K562 (cell line): ENCODE measurements at regions not wholly inside any gene's neighbourhood (a gene's known extent, or its start where the extent isn't known, plus 50 kb on each side); places are given as distances from the start of the nearest gene placed in this dataset.

Experiments used
- ATAC-seq: fragments of 200-7000 bp; cut with Tn5 transposase; 3 replicates; pipeline ENCODE4 v1.9.1; 2020; ENCODE audit warnings: moderate library complexity
- BruUV-seq: library from RNA; stranded (reverse); fragments of 400-500 nt; replicated peaks from 2 replicates; lab custom pipeline; 2021; lab: Mats Ljungman, UMichigan
- CTCF ChIA-PET: fragments of 300-600 bp; formaldehyde crosslinking; extraction: SDS; loops from one replicate; lab custom pipeline; 2021; ENCODE audit warnings: low intra/inter-chr PET ratio; lab: Yijun Ruan, JAX
- POLR2A ChIA-PET: fragments of 300-600, 350-650 bp; sonication (Branson Sonifier 250); formaldehyde crosslinking; extraction: SDS; loops from one replicate; lab custom pipeline; 2021; ENCODE audit warnings: antibody characterized with exemption, inconsistent platforms; lab: Yijun Ruan, JAX
- DNase-seq, 4 experiments: peaks; one replicate each; pipeline versions ENCODE4 v3.0.0 to v3.0.0-alpha.2; 2011 to 2018; ENCODE audit warnings: low spot score in 3 of 4, mixed read lengths in 3 of 4; ENCODE audit errors: extremely low read depth in 1 of 4
- FAIRE-seq: peaks from 2 replicates; lab custom pipeline; 2011; peaks lifted over from hg19 to GRCh38; lab: Jason Lieb, UNC
- H2AFZ ChIP-seq: 2 replicates; pipeline ENCODE4 v1.6.0; 2011; ENCODE audit warnings: low read depth, low read length, control low read depth, inconsistent platforms
- H3K27ac ChIP-seq: fragments of 200-600 bp; 3 replicates; pipeline ENCODE4 v1.8.0; 2011; ENCODE audit warnings: low read depth, mild to moderate bottlenecking, control low read depth, inconsistent platforms, low read length, moderate library complexity, mixed read lengths; ENCODE audit errors: extremely low read depth
- H3K27me3 ChIP-seq, 2 experiments: fragments of 300-600 bp in 1 of 2; 2 replicates in 1 of 2; 3 replicates in 1 of 2; pipeline versions ENCODE4 v1.6.0 to v1.8.0; 2011; ENCODE audit warnings: inconsistent platforms in 2 of 2, low read length in 2 of 2, mild to moderate bottlenecking in 1 of 2, mixed read lengths in 1 of 2, moderate library complexity in 1 of 2; ENCODE audit not compliant: control insufficient read depth in 2 of 2, insufficient read depth in 2 of 2
- H3K36me3 ChIP-seq: fragments of 300-600 bp; 3 replicates; pipeline ENCODE4 v1.8.0; 2011; ENCODE audit warnings: mild to moderate bottlenecking, low read length, inconsistent platforms; ENCODE audit not compliant: control insufficient read depth, insufficient read depth
- H3K4me1 ChIP-seq, 2 experiments: fragments of 200-600 bp in 1 of 2; replicated peaks in 1 of 2; 2 replicates in 1 of 2; 3 replicates in 1 of 2; pipeline versions ENCODE4 v1.5.1 to v1.8.0; 2011; ENCODE audit warnings: inconsistent platforms in 2 of 2, low read length in 2 of 2, mild to moderate bottlenecking in 1 of 2, mixed read lengths in 1 of 2, moderate library complexity in 1 of 2; ENCODE audit not compliant: control insufficient read depth in 2 of 2, insufficient read depth in 2 of 2
- H3K4me2 ChIP-seq: 2 replicates; pipeline ENCODE4 v1.6.1; 2011; ENCODE audit warnings: low read length, control low read depth, inconsistent platforms, mixed read lengths; ENCODE audit not compliant: insufficient read depth
- H3K4me3 ChIP-seq: fragments of 200-600 bp; sonication (generic), shearing (Covaris generic); 2 replicates; pipeline ENCODE4 v1.5.1; 2016; ENCODE audit warnings: control low read depth, inconsistent platforms
- H3K79me2 ChIP-seq: fragments of 200-600 bp; 3 replicates; pipeline ENCODE4 v1.8.0; 2011; ENCODE audit warnings: low read length, inconsistent platforms; ENCODE audit not compliant: control insufficient read depth, insufficient read depth
- H3K9ac ChIP-seq, 2 experiments: 2 replicates each; pipeline versions ENCODE4 v1.6.0 to v1.6.1; 2011; ENCODE audit warnings: low read depth in 2 of 2, low read length in 2 of 2, control low read depth in 1 of 2, inconsistent platforms in 1 of 2, mild to moderate bottlenecking in 1 of 2, mixed read lengths in 1 of 2; ENCODE audit not compliant: insufficient read depth in 1 of 2
- H3K9me1 ChIP-seq: one replicate; pipeline ENCODE4 v1.6.0; 2011; ENCODE audit warnings: inconsistent platforms, mild to moderate bottlenecking, low read length, moderate library complexity; ENCODE audit not compliant: control insufficient read depth, insufficient read depth
- H3K9me3 ChIP-seq: replicated peaks from 2 replicates; pipeline ENCODE4 v1.5.1; 2011; ENCODE audit warnings: low read depth, low read length, inconsistent platforms; ENCODE audit not compliant: control insufficient read depth, insufficient read depth
- H4K20me1 ChIP-seq: replicated peaks from 2 replicates; pipeline ENCODE4 v1.6.1; 2011; ENCODE audit warnings: low read length, inconsistent platforms, mixed read lengths; ENCODE audit not compliant: control insufficient read depth, insufficient read depth
- BCL6 ChIP-seq: fragments of 250-450 bp; sonication (Bioruptor Pico); IDR thresholded peaks from 2 replicates; pipeline ENCODE4 v1.4.0; 2020
- CCNT2 ChIP-seq: IDR thresholded peaks from 2 replicates; pipeline ENCODE4 v1.6.1; 2011; ENCODE audit warnings: borderline replicate concordance, low read depth, mild to moderate bottlenecking, moderate library complexity, mixed read lengths, low read length; ENCODE audit not compliant: insufficient read length; ENCODE audit errors: extremely low read depth
- CHD1 ChIP-seq: fragments of 200-600 bp; sonication (generic); IDR thresholded peaks from one replicate; pipeline ENCODE4 v1.6.1; 2012; ENCODE audit warnings: mild to moderate bottlenecking, moderate library complexity, low read length, inconsistent platforms
- HEY1 ChIP-seq: fragments of 250-450 bp; sonication (Bioruptor Pico); IDR thresholded peaks from 2 replicates; pipeline ENCODE4 v1.5.0; 2020; ENCODE audit warnings: mild to moderate bottlenecking, moderate library complexity, borderline replicate concordance
- HNRNPL ChIP-seq: fragments of 200-400 bp; formaldehyde crosslinking; IDR thresholded peaks from 2 replicates; pipeline ENCODE4 v1.6.1; 2017; ENCODE audit warnings: low read depth, mild to moderate bottlenecking, low read length
- MAFF ChIP-seq: IDR thresholded peaks from 2 replicates; pipeline ENCODE4 v1.6.1; 2012; ENCODE audit warnings: low read length, improper control_type of control experiment
- MAFG ChIP-seq: fragments of 450-650 bp; conservative IDR thresholded peaks from 2 replicates; pipeline ENCODE4 v1.6.1; 2016; ENCODE audit warnings: missing genetic modification characterization, missing compliant biosample characterization
- MAFK ChIP-seq: IDR thresholded peaks from 2 replicates; pipeline ENCODE4 v1.6.1; 2011; ENCODE audit warnings: low read length, improper control_type of control experiment
- PTTG1 ChIP-seq: fragments of 450-650 bp; IDR thresholded peaks from 2 replicates; pipeline ENCODE4 v1.6.1; 2016; ENCODE audit warnings: low read depth, mild to moderate bottlenecking, missing genetic modification characterization, missing compliant biosample characterization
- RAD21 ChIP-seq, 2 experiments: fragments of 250-450 bp in 1 of 2; fragments of 450-650 bp in 1 of 2; sonication (Bioruptor Pico) in 1 of 2; formaldehyde crosslinking in 1 of 2; IDR thresholded peaks in 1 of 2; conservative IDR thresholded peaks in 1 of 2; 2 replicates each; pipeline versions ENCODE4 v1.4.0 to v1.8.0; 2020 to 2022; ENCODE audit warnings: mild to moderate bottlenecking in 2 of 2, moderate library complexity in 1 of 2
- THAP12 ChIP-seq: fragments of 250-450 bp; sonication (Bioruptor Pico); IDR thresholded peaks from 2 replicates; pipeline ENCODE4 v1.9.0; 2021; ENCODE audit warnings: mild to moderate bottlenecking, inconsistent platforms
- VEZF1 ChIP-seq: fragments of 200-800 bp; sonication (Bioruptor generic); IDR thresholded peaks from 2 replicates; pipeline ENCODE4 v1.6.1; 2017; ENCODE audit warnings: missing genetic modification characterization, missing compliant biosample characterization
- ZNF316 ChIP-seq: fragments of 450-650 bp; IDR thresholded peaks from 2 replicates; pipeline ENCODE4 v1.6.1; 2016
- WGBS: fragments of 100-300 bp; shearing (Covaris generic); methylation state at CpG from one replicate; pipeline ENCODE4 v1.1.6; 2016; ENCODE audit warnings: low coverage, mixed read lengths; ENCODE audit not compliant: insufficient coverage; ENCODE audit errors: missing lambda C conversion rate; 5-methylcytosine and 5-hydroxymethylcytosine counted together
- in situ Hi-C: fragments of 300-500 bp; cut with MboI; formaldehyde crosslinking; loops from 4 replicates; pipeline ENCODE4 v1.15.0; 2018; ENCODE audit warnings: inconsistent platforms, mixed read lengths
- intact Hi-C: fragments of 100-400 bp; cut with micrococcal nuclease; formaldehyde crosslinking; loops from 2 replicates; pipeline ENCODE4 v1.14.2; 2022

- intact Hi-C loops = no loop called here
- POLR2A ChIA-PET = interaction anchor here (1.6 kb wide), 1 partner anchor 706 kb away, joined by 3 read pairs; the partner anchor contains the start of gene CYCS
- H3K36me3 ChIP-seq = no peaks in the 10 kb centered on the region
- CTCF ChIA-PET = no interaction called here
- H3K4me1 ChIP-seq = no peaks in the 10 kb centered on the region
- no peaks in the 10 kb centered on the region for H3K27me3 ChIP-seq
- no peak overlapping the region for H2AFZ ChIP-seq
- H3K9me3 ChIP-seq = no peaks in the 10 kb centered on the region
- no TSS peak for BruUV-seq
- H4K20me1 ChIP-seq = no peaks in the 10 kb centered on the region
- H3K9ac ChIP-seq = no peak overlapping the region
- H3K79me2 ChIP-seq = no peaks in the 10 kb centered on the region
- ATAC-seq (no peak), DNase-seq (no peak), FAIRE-seq (no peak)
- no peaks in the 10 kb centered on the region for H3K9me1 ChIP-seq
- in situ Hi-C loops = no loop called here
- TF ChIP-seq THAP12 (no peak), CHD1 (no peak)
- TF ChIP-seq, all 486 proteins: peak for 0
- H3K27ac ChIP-seq = no peak overlapping the region
- H3K4me3 ChIP-seq = no peak overlapping the region
- no peak overlapping the region for H3K4me2 ChIP-seq
Measured at GRCh38 chr7:24419511-24419910, 135.5 kb downstream of the NPY start.

- no peak overlapping the region for H3K4me2 ChIP-seq
- POLR2A ChIA-PET = no interaction called here
- H2AFZ ChIP-seq = no peak overlapping the region
- in situ Hi-C loops (no loop called here), intact Hi-C loops (no loop called here)
- H3K36me3 ChIP-seq = no peaks in the 10 kb centered on the region
- no peaks in the 10 kb centered on the region for H4K20me1 ChIP-seq
- 0% methylated on average over 4 of the region's 4 CpGs for WGBS
- FAIRE-seq (no peak), ATAC-seq (no peak), DNase-seq (no peak)
- no peaks in the 10 kb centered on the region for H3K79me2 ChIP-seq
- H3K27me3 ChIP-seq = no peaks in the 10 kb centered on the region; a peak in 1 of 5 replicates
- BruUV-seq = no TSS peak
- CTCF ChIA-PET = no interaction called here
- no peak overlapping the region for H3K27ac ChIP-seq
- H3K9me3 ChIP-seq = no peaks in the 10 kb centered on the region
- no peak overlapping the region for H3K4me3 ChIP-seq
- no peak overlapping the region for H3K9ac ChIP-seq
- no peaks in the 10 kb centered on the region for H3K9me1 ChIP-seq
- no peaks in the 10 kb centered on the region for H3K4me1 ChIP-seq
- TF ChIP-seq BCL6 (CRISPR knock-in tag) (no peak), MAFK (peak; percentile 55; the same call in 1 of the 2 replicates), MAFG (tag) (peak; percentile 37; the same call in 1 of the 2 replicates), ZNF316 (peak; percentile 59), HNRNPL (no peak), VEZF1 (no peak), RAD21 (CRISPR knock-in tag; conservative IDR thresholded peaks at IDR 0.05 in 1 of 2, IDR thresholded peaks at IDR 0.05 in 1 of 2) (no peak), CCNT2 (no peak), MAFF (peak; percentile 50; the same call in 1 of the 2 replicates), HEY1 (no peak), PTTG1 (tag) (no peak)
Measured at GRCh38 chr7:24422441-24423010, 138.5 kb downstream of the NPY start.
